Breast epithelium (tissue), 3 donors: ENCODE measurements at regions not wholly inside any gene's neighbourhood (a gene's known extent, or its start where the extent isn't known, plus 50 kb on each side); places are given as distances from the start of the nearest gene placed in this dataset.

Experiments used
- CTCF ChIP-seq, 3 donors: fragments of 450-650 bp; IDR thresholded peaks; one replicate each; pipeline ENCODE4 v1.5.1; 2016 to 2017; ENCODE audit warnings: antibody characterized with exemption in 3 of 3, mild to moderate bottlenecking in 3 of 3, moderate library complexity in 3 of 3
- POLR2A ChIP-seq: fragments of 450-650 bp; IDR thresholded peaks from one replicate; pipeline ENCODE4 v1.6.1; 2016; ENCODE audit warnings: antibody characterized with exemption, mild to moderate bottlenecking, moderate library complexity

GRCh38 chr2:121955872-121956271 lies 200.4 kb downstream of the TSN start:
- TF ChIP-seq CTCF (IDR thresholded peaks at IDR 0.05) (no peak), POLR2A (no peak)
